Fibroblast of skin of abdomen (primary cell): ENCODE measurements at regions not wholly inside any gene's neighbourhood (a gene's known extent, or its start where the extent isn't known, plus 50 kb on each side); places are given as distances from the start of the nearest gene placed in this dataset.

Experiments used
- DNase-seq: peaks from one replicate; pipeline ENCODE4 v3.0.0-alpha.2; 2013

- no peak for DNase-seq
Observed at GRCh38 chr2:116645155-116645554, 1169.3 kb upstream of the DDX18 start.

DNA sequence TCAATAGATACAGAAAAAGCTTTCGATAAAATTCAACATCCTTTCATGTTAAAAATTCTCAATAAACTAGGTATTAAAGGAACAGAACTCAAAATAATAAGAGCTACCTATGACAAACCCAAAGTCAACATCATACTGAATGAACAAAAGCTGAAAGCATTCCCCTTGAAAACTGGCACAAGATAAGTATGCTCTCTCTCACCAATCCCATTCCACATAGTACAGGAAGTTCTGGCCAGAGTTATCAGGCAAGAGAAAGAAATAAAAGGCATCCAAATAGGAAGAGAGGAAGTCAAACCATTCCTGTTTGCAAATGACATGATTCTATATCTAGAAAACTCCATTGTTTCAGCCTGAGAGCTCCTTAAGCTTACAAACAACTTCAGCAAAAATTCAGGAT is 1145.8 kb upstream of the DDX18 start:
- no peak for DNase-seq

GRCh38 chr2:116669782-116670181 is 1144.7 kb upstream of the DDX18 start:
- no peak for DNase-seq

DNA sequence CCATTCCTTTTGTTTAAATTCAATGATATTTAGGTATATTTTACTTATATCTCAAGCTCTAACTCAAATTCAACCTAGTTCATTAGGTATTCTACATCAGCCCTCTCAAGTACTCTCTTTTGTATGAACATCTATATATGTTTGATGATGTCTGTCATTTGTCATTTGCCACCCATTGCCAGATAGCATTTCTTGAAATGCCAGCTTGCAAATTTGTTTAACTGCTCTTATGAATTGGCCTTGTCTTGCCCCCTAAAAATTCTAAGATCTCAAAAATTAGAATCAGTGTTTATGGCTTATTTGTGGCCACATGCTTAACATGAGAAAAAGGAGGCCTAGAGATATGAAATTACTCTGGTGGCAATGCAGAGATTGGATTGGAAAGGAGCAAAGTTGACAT is 1140.3 kb upstream of the DDX18 start:
- DNase-seq: no peak

DNA sequence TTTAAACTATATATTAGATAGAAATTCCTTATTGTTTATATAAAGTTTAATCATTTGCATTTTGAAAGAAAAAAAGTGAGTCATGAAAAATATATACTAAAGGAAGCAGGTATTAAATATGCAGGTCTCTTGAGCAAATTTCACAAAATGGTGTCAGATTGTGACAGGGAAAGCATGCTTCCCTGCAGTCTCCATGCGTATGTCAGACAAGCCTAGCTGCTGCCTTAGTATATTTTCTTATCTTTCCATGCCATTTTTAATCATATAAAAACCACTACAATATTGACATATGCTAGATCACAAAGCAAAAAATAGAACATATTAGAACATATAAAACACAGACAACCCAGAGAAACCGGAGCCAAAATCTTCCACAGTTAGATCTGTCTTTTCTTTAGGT is 1137.7 kb upstream of the DDX18 start:
- no peak for DNase-seq

DNA sequence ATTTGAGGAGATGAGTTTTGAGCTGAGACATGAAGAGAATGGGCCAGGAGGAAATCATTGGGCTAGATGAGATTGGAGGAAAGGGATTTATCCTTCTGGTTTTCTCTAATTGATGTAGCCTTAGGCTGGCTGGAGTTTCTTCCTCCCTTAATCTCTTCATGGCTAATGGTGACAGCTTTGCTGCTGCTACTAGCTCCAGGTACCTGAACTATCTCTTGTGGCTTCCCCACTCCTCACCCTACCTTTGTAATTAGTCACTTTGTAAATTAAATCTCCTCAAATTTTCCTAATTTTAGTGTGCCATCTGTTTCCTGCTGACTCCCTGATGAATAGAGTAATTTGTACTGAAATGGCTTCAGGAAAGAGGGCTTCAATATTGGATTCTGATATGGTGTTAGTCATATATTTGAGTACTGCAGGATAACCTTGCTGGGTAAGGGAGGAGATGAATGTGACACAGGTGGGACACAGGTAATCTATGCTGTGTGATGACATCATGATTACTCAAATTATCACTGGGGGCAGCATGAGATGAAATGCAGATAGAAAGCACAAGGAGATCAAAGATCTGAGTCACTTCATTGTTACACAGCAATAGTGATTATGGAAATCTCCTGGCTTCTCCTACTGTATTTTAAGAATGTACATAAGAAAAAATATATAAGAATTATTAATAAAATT is 1134.1 kb upstream of the DDX18 start:
- DNase-seq: no peak

DNA sequence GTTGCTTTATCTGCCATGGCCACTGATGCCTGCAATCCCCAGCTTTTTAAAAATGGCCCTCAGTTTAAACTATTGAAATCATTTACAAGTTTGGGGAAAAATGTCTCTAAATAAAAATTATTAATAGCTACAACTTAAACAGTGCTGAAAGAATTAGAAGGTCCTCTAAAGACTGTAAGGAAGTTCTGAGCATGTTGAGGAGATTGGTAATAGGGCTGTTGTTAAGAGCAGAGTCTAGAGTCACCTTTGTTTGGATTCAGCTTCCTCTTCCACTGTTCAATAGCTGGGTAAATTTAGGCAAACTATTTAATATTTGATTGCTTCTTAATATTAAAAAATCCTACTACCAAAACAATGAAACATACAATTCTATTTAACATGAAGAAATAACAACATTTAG is 1127.1 kb upstream of the DDX18 start:
- no peak for DNase-seq

DNA sequence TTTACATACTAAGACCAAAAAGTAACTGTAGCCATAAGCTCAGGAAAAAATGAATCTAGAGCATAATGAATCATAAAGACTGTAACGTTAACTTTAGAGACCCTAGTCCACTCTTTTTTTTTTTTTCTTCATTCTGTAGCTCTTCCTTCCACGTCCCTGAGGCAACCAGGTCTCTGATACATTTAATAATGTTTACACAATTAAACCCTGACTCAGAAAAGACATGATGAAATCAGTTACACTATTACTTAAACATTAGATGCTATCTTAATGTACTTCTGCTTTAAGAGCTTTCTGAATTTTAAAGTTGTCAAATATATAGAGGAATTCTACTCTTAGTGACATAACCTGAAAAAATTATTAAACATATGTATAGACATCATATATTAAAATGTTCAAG is 1121.5 kb upstream of the DDX18 start:
- no peak for DNase-seq

DNA sequence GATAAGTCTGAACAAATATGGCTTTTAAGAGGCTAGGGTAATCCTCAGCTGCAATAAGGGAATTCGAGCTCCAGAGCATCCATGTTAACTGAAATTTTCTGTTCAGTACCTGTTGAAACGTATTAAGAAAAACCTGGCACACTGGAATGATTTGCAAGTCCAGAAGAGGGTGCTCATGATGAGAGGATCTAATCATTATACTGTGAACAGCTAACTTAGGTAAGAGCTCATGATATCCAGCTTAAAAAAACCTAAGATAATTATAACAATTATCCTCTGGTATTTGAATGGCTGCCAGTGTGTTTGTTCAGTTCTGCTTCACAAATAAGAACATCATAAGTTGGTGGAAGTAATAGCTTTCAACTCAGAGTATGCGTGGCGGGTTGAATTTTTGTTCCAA is 1118.3 kb upstream of the DDX18 start:
- no peak for DNase-seq

DNA sequence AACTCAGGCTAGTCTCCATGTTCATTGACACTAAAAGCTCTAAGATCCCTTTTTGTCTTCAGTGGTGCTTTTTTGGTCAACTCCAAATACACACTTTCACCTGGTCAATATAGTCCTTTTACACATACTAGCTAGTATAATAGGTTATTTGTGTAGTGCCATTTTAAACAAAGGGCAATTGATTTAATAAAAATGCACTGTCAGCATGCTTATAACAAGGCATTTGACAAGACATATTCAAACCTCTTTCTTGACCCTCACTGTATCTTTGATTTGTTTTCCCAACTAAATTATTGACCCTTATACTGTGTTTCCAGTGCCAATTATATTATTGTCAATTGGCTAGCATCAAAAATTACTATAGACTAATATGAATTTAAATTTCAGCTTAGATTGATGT is 1117.6 kb upstream of the DDX18 start:
- DNase-seq: no peak

- DNase-seq: no peak
Observed at GRCh38 chr2:116706396-116706795, 1108.1 kb upstream of the DDX18 start.

DNA sequence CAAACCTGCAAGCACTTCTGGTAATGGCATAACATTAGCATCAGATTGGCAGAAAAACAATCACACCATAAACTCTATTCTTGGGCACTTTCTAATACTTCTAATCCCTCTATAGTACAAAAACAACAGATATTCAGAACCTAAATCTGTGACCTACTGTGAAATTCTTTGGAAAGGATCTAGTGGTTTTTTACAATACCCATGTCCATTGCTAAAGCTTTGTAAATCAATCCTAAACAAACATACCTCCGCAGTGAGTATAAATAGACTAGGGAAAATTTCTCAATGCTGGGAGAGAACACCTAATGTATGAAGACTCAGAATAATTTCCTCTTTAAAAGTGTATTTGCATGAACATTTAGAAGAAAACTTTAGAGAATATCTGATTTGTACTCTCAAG is 1098.5 kb upstream of the DDX18 start:
- DNase-seq: no peak

DNA sequence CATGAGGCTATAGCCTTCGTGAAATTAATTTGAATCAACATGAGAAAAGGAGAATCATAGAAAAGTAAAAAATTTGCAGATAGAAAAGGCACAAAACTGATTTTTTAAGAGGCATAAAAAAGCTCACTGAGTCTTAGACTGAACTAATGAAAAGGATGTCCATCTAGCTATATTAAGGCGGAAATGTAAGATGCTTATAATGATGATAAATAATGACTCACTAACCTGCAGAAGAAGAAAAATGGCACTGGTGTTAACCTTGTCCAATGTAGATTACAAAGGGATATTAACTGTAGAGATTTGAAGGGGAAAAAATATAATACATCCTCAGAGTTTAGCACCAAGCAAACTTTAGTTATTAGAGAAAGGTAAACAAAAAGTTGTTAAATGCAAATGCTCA is 1098.0 kb upstream of the DDX18 start:
- no peak for DNase-seq

DNA sequence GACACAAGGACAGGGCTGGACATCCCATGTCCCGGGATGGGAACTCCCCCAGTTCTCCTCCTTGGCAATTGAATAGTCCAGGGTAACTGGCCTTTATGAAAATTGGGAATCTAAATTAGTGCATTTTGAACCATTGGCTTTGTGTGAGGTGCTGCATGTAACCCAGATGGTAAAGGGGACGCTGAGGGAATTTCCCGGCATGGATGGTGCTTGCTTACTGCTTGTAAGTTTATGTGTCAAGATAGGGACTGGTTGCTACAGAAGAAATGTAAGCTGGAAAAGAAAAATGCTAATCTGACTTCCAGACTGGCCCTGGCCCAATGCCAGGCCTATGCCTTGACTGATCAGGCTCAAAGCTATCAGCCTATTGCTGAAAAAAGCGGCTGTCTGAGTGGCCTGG is 1096.7 kb upstream of the DDX18 start:
- DNase-seq: no peak

- no peak for DNase-seq
Observed at GRCh38 chr2:116718451-116718850, 1096.0 kb upstream of the DDX18 start.

GRCh38 chr2:116719836-116720235 is 1094.7 kb upstream of the DDX18 start:
- DNase-seq: peak; percentile 9

GRCh38 chr2:116724550-116724949 is 1089.9 kb upstream of the DDX18 start:
- DNase-seq: no peak

- DNase-seq: no peak
Observed at GRCh38 chr2:116732322-116732721, 1082.2 kb upstream of the DDX18 start.

DNA sequence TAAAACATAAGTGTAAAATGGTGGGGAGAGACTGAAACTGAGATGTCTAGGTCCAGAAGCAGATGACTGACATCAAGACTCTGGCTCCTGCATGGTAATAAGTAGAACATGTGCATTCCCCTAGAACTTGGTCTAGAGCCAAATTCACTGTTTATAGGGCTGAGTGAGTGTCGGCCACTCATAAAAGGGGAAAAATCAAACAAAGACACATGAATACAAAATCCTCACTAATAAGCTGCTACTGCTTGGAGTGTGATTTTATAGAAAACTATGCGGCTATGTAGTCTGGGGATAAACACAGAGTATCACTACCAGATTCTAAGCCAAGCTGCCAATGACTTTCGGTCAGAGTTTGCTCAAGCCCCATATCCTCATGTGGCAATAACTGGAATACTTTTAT is 1080.8 kb upstream of the DDX18 start:
- no peak for DNase-seq

- DNase-seq: no peak
Observed at GRCh38 chr2:116737951-116738350, 1076.5 kb upstream of the DDX18 start.

- DNase-seq: no peak
Observed at GRCh38 chr2:116747103-116747502, 1067.4 kb upstream of the DDX18 start.

GRCh38 chr2:116749994-116750393 is 1064.5 kb upstream of the DDX18 start:
- no peak for DNase-seq

DNA sequence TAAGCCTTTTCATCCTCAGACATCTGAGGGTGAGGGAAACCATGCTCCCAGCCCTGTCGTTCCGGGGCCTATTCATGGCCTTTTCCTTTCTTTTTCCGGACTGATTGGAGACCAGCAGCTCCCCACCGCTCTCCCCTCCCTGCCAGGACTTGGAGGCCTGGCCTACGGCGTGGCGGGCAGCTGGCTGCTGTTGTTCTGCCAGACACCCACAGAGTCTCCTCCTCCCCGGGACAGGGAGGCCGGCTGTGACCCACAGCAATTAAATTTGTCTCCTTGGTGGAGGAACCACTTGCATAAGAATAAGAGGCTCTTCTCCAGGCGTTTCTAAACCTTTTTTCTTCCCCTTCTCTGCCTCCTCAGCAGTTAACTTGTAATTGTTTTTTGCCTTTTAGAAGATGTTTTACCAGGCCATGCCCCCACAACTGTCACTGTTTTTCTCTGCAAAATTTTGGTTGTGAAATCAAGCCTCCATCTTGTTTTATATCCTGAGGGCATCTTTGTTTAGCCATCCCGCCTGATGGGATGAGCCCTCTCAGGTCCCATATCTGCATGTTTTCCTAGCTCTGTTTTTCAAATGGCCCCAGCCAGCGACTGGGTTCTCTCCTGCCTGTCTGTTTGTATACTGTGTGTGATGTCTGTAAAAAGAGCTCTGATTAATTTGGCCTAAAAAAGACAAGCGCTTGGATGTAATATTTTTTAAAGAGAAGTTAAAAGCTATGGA is 1060.0 kb upstream of the DDX18 start:
- DNase-seq: no peak

- no peak for DNase-seq
Observed at GRCh38 chr2:116761864-116762263, 1052.6 kb upstream of the DDX18 start.

DNA sequence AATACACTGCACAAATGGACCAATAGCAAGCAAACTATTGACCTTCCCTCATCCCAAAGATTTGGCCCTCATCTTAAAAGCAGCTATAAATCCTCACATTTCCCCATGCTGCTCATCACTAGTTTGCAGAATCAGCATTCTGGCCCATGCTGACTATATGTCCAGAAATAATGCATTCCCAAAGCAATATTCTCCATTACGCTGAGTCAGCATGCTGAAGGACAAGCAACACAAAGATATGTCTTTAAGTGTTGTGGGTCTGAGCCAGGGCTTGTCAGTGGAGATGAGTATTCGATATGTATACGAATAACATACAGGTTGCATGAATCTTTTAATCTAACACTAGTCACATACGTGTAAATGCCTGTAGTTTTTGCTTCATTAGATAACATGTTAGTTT is 1045.0 kb upstream of the DDX18 start:
- no peak for DNase-seq
